ENCODE measurements at regions not wholly inside any gene's neighbourhood (a gene's known extent, or its start where the extent isn't known, plus 50 kb on each side); places are given as distances from the start of the nearest gene placed in this dataset.

- Mint-ChIP-seq H3K4me1 (no peaks in the 10 kb centered on the region), H3K36me3 (peaks cover 1% of the 10 kb centered on the region), H3K9me3 (peaks cover 0 to 2% (median 0%) of the 10 kb centered on the region in 3 donors), H3K27ac (no peak overlapping the region), H3K4me3 (no peak overlapping the region), H3K27me3 (peaks cover 14% of the 10 kb centered on the region)
These were observed 213.2 kb downstream of the IRF8 start for GRCh38 chr16:86112178-86112577.

DNA sequence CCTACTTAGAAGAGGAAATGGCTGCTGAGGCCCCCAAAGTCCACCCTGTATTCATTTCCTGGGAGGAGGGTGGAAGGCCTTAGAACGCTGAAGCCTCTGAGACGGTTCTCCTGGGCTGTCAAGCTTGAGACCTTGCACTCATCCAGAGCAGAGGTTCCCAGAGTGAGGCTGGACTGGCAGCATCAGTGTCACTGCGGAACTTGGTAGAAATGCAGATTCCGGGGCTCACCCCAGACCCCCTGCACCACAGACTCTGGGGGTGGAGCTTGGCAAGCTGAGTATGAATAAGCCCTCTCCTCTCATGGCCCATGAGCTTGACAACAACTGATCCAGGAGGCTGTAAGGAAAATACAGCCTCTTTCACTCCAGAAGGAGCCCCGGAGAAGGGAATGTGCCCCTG is 218.3 kb downstream of the IRF8 start:
- no peak overlapping the region for H3K27ac Mint-ChIP-seq
- H3K27me3 Mint-ChIP-seq, result peaks cover 24% of the 10 kb centered on the region
- H3K4me1 Mint-ChIP-seq, result no peaks in the 10 kb centered on the region
- peaks cover 0 to 2% (median 0%) of the 10 kb centered on the region in 3 donors for H3K9me3 Mint-ChIP-seq
- peaks cover 1% of the 10 kb centered on the region for H3K36me3 Mint-ChIP-seq
- no peak overlapping the region for H3K4me3 Mint-ChIP-seq

- Mint-ChIP-seq H3K27me3 (peaks cover 22% of the 10 kb centered on the region), H3K4me1 (no peaks in the 10 kb centered on the region), H3K9me3 (no peaks in the 10 kb centered on the region), H3K36me3 (peaks cover 1% of the 10 kb centered on the region), H3K4me3 (no peak overlapping the region), H3K27ac (no peak overlapping the region)
These were observed 218.8 kb downstream of the IRF8 start for GRCh38 chr16:86117756-86118155.

- peaks cover 22% of the 10 kb centered on the region for H3K27me3 Mint-ChIP-seq
- no peaks in the 10 kb centered on the region for H3K4me1 Mint-ChIP-seq
- no peak overlapping the region for H3K4me3 Mint-ChIP-seq
- H3K9me3 Mint-ChIP-seq, result no peaks in the 10 kb centered on the region
- H3K27ac Mint-ChIP-seq, result peak overlapping the region in 1 of 3 donors; percentile 29
- peaks cover 1% of the 10 kb centered on the region for H3K36me3 Mint-ChIP-seq
These were observed 219.7 kb downstream of the IRF8 start for GRCh38 chr16:86118467-86119307.

GRCh38 chr16:86120201-86121192 is 221.5 kb downstream of the IRF8 start:
- H3K27ac Mint-ChIP-seq, result no peak overlapping the region
- no peaks in the 10 kb centered on the region for H3K36me3 Mint-ChIP-seq
- H3K9me3 Mint-ChIP-seq, result no peaks in the 10 kb centered on the region
- H3K4me3 Mint-ChIP-seq, result no peak overlapping the region
- H3K27me3 Mint-ChIP-seq, result peaks cover 20% of the 10 kb centered on the region
- H3K4me1 Mint-ChIP-seq, result no peaks in the 10 kb centered on the region

DNA sequence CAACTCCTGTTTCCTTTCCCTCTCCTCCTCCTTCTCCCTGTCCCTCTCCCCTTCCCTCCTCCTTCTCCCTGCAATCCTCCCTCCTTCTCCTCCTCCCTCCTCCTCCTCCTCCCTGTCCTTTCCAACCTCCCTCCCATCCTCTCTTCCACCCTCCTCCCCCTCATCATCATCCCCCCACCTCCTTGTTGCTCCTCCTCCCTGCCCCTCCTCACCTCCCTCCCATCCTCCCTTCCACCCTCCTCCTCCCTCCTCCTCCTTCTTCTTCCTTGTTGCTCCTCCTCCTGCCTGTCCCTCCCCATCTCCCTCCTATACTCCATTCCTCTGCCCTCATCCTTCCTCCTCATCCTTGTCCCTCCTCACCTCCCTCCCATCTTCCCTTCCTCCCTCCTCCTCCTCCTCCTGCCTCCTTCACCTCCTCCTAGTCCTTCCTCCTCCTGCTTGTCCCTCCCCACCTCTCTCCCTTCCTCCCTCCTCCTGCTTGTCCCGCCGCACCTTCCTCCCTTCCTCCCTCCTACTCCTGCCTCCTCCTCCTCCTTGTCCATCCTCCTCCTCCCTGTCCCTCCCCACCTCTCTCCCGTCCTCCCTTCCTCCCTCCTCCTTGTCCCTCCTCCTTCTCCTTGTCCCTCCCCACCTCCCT is 222.5 kb downstream of the IRF8 start:
- Mint-ChIP-seq H3K4me1 (no peaks in the 10 kb centered on the region), H3K27ac (peak overlapping the region in 1 of 3 donors; percentile 46), H3K4me3 (no peak overlapping the region), H3K36me3 (no peaks in the 10 kb centered on the region), H3K27me3 (peaks cover 18% of the 10 kb centered on the region), H3K9me3 (no peaks in the 10 kb centered on the region)

GRCh38 chr16:86122681-86123342 is 223.8 kb downstream of the IRF8 start:
- Mint-ChIP-seq H3K27ac (no peak overlapping the region), H3K27me3 (peaks cover 20% of the 10 kb centered on the region), H3K9me3 (no peaks in the 10 kb centered on the region), H3K4me3 (no peak overlapping the region), H3K4me1 (no peaks in the 10 kb centered on the region), H3K36me3 (no peaks in the 10 kb centered on the region)

DNA sequence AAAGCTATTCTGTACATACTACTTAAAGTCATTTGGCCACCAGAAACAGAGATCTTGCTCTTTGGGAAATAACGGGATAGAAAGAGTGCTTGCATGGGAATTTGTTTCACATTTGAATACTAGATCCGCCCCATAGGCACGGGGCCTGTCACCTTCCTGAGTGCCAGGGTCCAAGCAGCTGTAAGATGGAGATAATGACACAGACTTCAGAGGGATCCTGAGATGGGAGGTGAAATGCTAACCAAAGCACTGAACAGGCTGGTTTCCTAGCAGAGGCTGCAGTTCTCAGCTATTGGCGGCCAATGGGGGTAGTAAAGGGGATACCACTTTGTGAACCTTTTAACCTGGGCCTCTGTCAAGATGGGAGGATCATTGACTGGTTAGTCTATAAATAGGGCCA is 225.4 kb downstream of the IRF8 start:
- Mint-ChIP-seq H3K9me3 (no peaks in the 10 kb centered on the region), H3K4me3 (no peak overlapping the region), H3K27me3 (peaks cover 18% of the 10 kb centered on the region), H3K27ac (no peak overlapping the region), H3K4me1 (no peaks in the 10 kb centered on the region), H3K36me3 (no peaks in the 10 kb centered on the region)

- Mint-ChIP-seq H3K27me3 (peaks cover 13% of the 10 kb centered on the region), H3K4me1 (no peaks in the 10 kb centered on the region), H3K27ac (no peak overlapping the region)
These were observed 227.9 kb downstream of the IRF8 start for GRCh38 chr16:86126891-86127290.

GRCh38 chr16:86127366-86127765 is 228.4 kb downstream of the IRF8 start:
- Mint-ChIP-seq H3K9me3 (no peaks in the 10 kb centered on the region), H3K36me3 (no peaks in the 10 kb centered on the region), H3K27ac (no peak overlapping the region), H3K4me3 (peak overlapping the region in 1 of 4 donors; percentile 52), H3K4me1 (no peaks in the 10 kb centered on the region), H3K27me3 (peaks cover 9% of the 10 kb centered on the region)

More at GRCh38 chr16:86126891-86127290, 227.9 kb downstream of the IRF8 start:
- Mint-ChIP-seq H3K36me3 (no peaks in the 10 kb centered on the region), H3K4me3 (no peak overlapping the region), H3K9me3 (no peaks in the 10 kb centered on the region)

DNA sequence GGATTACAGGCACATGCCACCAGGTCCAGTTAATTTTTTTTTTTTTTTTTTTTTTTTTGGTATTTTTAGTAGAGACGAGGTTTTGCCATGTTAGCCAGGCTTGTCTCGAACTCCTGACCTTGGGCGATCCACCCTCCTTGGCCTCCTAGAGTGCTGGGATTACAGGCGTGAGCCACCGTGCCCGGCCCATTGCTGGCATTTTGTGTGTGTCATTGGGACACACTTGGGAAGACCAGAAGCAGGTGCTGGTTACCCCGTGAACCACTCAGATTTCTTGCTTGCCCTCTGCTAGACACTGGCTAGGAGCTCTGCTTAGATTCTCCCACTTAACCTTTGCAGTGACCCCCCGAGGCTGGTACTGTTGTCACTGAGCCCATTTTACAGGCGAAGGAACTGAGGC is 229.3 kb downstream of the IRF8 start:
- Mint-ChIP-seq H3K27me3 (peaks cover 10% of the 10 kb centered on the region), H3K27ac (no peak overlapping the region), H3K9me3 (no peaks in the 10 kb centered on the region), H3K36me3 (no peaks in the 10 kb centered on the region), H3K4me3 (no peak overlapping the region), H3K4me1 (no peaks in the 10 kb centered on the region)

DNA sequence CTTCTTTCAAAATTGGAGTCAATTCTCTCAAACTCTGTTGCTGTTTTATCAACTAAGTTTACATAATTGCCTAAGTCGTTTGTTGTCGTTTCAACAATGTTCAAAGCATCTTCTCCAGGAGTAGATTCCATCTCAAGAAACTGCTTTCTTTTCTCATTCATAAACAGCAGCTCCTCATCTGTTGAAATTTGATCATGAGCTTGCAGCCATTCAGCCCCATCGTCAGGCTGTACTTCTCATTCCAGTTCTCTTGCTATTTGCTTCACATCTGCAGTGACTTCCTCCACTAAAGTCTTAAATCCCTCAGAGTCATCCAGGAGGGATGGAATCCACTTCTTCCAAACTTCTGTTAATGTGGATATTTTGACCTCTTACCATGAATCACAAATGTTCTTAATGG is 230.6 kb downstream of the IRF8 start:
- H3K36me3 Mint-ChIP-seq, result no peaks in the 10 kb centered on the region
- peaks cover 11% of the 10 kb centered on the region for H3K27me3 Mint-ChIP-seq
- H3K9me3 Mint-ChIP-seq, result peaks cover 0 to 1% (median 0%) of the 10 kb centered on the region in 3 donors
- no peaks in the 10 kb centered on the region for H3K4me1 Mint-ChIP-seq
- no peak overlapping the region for H3K27ac Mint-ChIP-seq
- H3K4me3 Mint-ChIP-seq, result no peak overlapping the region

- Mint-ChIP-seq H3K36me3 (no peaks in the 10 kb centered on the region), H3K27ac (no peak overlapping the region), H3K4me3 (no peak overlapping the region), H3K27me3 (peaks cover 21% of the 10 kb centered on the region), H3K9me3 (peaks cover 0 to 1% (median 0%) of the 10 kb centered on the region in 3 donors), H3K4me1 (no peaks in the 10 kb centered on the region)
These were observed 234.4 kb downstream of the IRF8 start for GRCh38 chr16:86133377-86133776.

GRCh38 chr16:86133847-86134375 is 234.9 kb downstream of the IRF8 start:
- Mint-ChIP-seq H3K27me3 (peaks cover 25% of the 10 kb centered on the region), H3K27ac (no peak overlapping the region), H3K36me3 (no peaks in the 10 kb centered on the region), H3K4me3 (no peak overlapping the region), H3K4me1 (no peaks in the 10 kb centered on the region), H3K9me3 (peaks cover 0 to 1% (median 0%) of the 10 kb centered on the region in 3 donors)

Measured in IgD-negative memory B cell (primary cell).